ENCODE measurements at regions not wholly inside any gene's neighbourhood (a gene's known extent, or its start where the extent isn't known, plus 50 kb on each side); places are given as distances from the start of the nearest gene placed in this dataset.

DNA sequence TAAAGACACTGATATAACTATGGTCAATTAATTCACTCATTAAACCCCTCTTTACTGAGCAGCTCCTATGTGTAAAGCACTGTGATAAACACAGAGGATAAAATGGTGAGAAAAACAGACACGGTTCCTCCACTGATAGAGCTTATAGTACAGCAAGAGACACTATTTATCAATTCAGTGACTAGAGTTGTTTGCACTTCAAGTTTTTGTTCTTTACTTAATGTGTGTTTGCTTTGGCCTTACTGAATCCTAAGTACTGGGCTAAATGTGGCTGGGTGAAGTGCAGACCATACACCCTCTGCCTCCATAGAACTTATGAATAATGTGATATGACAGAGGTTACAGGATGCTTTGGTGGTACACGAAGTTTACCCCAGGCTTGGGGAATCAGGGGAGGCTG lies 80.1 kb upstream of the ITGA1 start:
- TF ChIP-seq, protein P1, sequence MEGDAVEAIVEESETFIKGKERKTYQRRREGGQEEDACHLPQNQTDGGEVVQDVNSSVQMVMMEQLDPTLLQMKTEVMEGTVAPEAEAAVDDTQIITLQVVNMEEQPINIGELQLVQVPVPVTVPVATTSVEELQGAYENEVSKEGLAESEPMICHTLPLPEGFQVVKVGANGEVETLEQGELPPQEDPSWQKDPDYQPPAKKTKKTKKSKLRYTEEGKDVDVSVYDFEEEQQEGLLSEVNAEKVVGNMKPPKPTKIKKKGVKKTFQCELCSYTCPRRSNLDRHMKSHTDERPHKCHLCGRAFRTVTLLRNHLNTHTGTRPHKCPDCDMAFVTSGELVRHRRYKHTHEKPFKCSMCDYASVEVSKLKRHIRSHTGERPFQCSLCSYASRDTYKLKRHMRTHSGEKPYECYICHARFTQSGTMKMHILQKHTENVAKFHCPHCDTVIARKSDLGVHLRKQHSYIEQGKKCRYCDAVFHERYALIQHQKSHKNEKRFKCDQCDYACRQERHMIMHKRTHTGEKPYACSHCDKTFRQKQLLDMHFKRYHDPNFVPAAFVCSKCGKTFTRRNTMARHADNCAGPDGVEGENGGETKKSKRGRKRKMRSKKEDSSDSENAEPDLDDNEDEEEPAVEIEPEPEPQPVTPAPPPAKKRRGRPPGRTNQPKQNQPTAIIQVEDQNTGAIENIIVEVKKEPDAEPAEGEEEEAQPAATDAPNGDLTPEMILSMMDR (IDR thresholded peaks at IDR 0.05): no peak
- no peak overlapping the region for H3K4me3 Mint-ChIP-seq
- H3K9me3 Mint-ChIP-seq: no peaks in the 10 kb centered on the region
- H3K27me3 Mint-ChIP-seq (ENCODE audit: insufficient read depth): no peaks in the 10 kb centered on the region; the same call in 1 of the 2 replicates
- H3K27ac Mint-ChIP-seq: no peak overlapping the region
- DNase-seq: no peak
- H3K36me3 Mint-ChIP-seq (ENCODE audit: low read depth): no peaks in the 10 kb centered on the region
- peaks cover 58% of the 10 kb centered on the region for H3K4me1 Mint-ChIP-seq (ENCODE audit: low read depth)

DNA sequence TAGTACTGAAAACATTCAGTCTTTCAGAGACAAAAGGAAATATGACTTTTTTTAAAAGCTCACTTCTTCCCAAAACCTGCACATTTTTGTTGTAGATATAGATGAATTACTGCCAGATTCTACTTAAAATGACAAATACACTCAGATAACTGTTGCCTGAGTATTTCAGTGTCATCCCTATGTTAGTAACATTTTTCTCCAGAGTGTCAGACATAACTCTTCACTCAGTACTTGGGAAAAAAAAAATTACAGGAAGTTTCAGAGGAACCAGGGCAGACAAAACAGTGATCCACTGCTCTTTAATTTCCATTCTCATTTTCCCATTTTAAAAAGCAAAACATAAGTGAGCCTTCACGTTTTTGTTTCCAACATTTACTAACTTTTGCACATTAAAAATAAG lies 79.3 kb upstream of the ITGA1 start:
- no peaks in the 10 kb centered on the region for H3K36me3 Mint-ChIP-seq (ENCODE audit: low read depth)
- no peak overlapping the region; the same call in 1 of the 2 replicates for H3K27ac Mint-ChIP-seq
- TF ChIP-seq, protein P1 (IDR thresholded peaks at IDR 0.05): no peak
- no peak for DNase-seq
- H3K9me3 Mint-ChIP-seq: no peaks in the 10 kb centered on the region
- no peak overlapping the region for H3K4me3 Mint-ChIP-seq
- no peaks in the 10 kb centered on the region for H3K27me3 Mint-ChIP-seq (ENCODE audit: insufficient read depth)
- peaks cover 51% of the 10 kb centered on the region for H3K4me1 Mint-ChIP-seq (ENCODE audit: low read depth)

DNA sequence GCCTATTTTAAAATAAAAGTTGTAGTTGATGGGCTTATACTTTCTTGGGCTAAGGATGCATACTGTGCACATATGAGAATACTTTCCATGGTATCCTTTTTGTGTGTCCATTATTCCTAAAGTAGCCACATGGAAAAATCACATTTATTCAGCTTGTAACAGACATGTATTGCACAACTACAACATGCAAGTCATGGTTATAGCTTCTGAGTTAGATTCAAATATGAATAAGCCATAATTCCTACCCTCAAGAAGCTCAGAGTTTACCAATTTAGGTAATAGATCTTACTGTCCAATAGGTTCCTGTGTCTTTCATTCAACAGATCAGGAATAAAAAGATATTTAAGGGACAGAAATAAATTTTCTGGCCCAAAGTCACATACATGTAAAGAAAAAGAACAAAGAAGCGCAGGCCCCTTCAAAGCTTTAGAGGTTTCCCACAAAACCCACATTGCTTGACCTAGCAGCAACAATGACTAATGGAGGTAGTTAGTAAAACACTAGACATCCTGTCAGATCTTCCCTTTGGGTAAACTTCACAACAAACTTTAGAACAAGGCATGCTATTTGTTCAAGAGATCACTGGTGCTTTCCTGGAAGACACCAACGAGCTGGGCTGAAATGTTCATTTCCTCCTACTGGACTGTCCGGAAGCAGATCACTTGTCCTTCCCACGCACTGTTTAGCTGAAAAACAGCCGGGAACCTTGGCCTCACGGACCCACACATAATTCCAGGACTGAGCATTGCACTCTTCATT lies 78.4 kb upstream of the ITGA1 start:
- H3K27ac Mint-ChIP-seq: peak overlapping the region; percentile 48; the same call in 1 of the 2 replicates
- peaks cover 51% of the 10 kb centered on the region for H3K4me1 Mint-ChIP-seq (ENCODE audit: low read depth)
- H3K9me3 Mint-ChIP-seq: no peaks in the 10 kb centered on the region
- H3K4me3 Mint-ChIP-seq: no peak overlapping the region
- H3K27me3 Mint-ChIP-seq (ENCODE audit: insufficient read depth): no peaks in the 10 kb centered on the region
- no peaks in the 10 kb centered on the region for H3K36me3 Mint-ChIP-seq (ENCODE audit: low read depth)
- peak; percentile 50 for DNase-seq
- TF ChIP-seq, protein P1 (IDR thresholded peaks at IDR 0.05): no peak

DNA sequence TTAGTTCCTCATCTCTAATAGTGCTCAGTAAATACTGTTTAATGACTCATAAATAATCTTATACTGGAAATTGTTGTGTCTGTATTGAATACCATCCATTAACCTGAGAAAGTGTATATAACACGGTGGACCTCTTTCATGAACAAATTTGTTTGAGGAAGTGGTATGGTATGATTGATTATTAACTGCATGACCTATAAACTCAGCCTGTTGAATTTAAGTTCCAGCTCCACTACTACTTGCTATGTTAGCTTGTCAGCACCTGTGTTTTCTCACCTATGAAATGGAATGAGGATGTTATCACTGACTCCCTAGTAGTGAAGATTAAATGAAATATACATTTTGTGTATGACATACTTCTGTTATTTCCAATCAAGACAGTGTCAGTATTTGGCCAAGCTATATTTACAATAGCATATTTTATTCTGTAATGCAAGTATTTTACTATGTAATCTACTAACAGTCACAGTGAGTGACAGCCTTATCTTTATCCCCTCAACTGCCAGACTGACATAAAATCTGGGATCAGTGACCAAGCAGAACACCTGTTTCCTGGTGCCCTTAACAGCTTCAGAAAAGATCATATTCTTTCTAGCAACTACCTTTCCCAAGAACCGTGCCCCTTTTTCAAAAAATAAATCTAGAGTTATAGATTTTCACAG lies 77.3 kb upstream of the ITGA1 start:
- no peaks in the 10 kb centered on the region for H3K27me3 Mint-ChIP-seq (ENCODE audit: insufficient read depth)

DNA sequence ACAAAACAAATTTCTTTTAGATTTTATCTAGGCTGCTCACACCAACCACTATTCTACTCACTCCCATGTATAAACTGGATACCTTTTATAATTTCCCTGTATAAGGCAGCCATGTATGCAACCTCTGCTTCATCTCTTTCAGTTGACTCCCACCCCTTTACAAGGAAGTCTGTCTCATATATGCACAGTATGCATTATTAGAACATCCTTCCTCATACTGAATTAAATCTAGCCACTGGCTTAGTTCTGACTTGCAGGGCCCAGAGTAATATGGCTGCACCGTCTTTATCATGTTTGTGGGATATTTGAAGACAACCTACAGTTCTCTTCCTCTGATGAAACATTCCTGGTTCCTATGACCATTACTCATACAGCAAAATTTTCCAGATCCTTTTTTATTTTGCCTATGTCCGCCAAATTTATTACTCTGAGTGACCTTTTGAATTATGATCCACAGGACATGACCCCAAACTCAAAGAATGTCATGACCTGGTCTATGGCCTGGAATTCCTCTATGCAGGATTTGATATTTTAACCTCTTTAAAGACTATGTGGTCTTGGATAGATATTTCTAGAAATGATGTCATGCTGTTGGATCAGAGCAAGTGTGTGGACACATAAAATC lies 76.6 kb upstream of the ITGA1 start:
- Mint-ChIP-seq H3K36me3 (ENCODE audit: low read depth) (no peaks in the 10 kb centered on the region), H3K9me3 (no peaks in the 10 kb centered on the region), H3K4me3 (no peak overlapping the region), H3K27me3 (ENCODE audit: insufficient read depth) (no peaks in the 10 kb centered on the region), H3K27ac (no peak overlapping the region), H3K4me1 (ENCODE audit: low read depth) (peaks cover 42% of the 10 kb centered on the region)
- DNase-seq: no peak
- TF ChIP-seq, protein P1 (IDR thresholded peaks at IDR 0.05): no peak

More for the DNA sequence above, 77.3 kb upstream of the ITGA1 start:
- Mint-ChIP-seq H3K4me3 (no peak overlapping the region), H3K9me3 (no peaks in the 10 kb centered on the region), H3K4me1 (ENCODE audit: low read depth) (peaks cover 48% of the 10 kb centered on the region), H3K27ac (no peak overlapping the region), H3K36me3 (ENCODE audit: low read depth) (no peaks in the 10 kb centered on the region)
- no peak for DNase-seq
- TF ChIP-seq, protein P1 (IDR thresholded peaks at IDR 0.05): no peak
